ENCODE measurements at regions not wholly inside any gene's neighbourhood (a gene's known extent, or its start where the extent isn't known, plus 50 kb on each side); places are given as distances from the start of the nearest gene placed in this dataset.
"Not testable (repeated sequence)": the region's sequence is repeated elsewhere in the genome, so short reads cannot be mapped to it uniquely, and the experiment has no call there.

- Mint-ChIP-seq H3K27ac (no peak overlapping the region), H3K27me3 (no peaks in the 10 kb centered on the region), H3K4me3 (no peak overlapping the region), H3K9me3 (peaks cover 13% of the 10 kb centered on the region), H3K36me3 (ENCODE audit: low read depth) (no peaks in the 10 kb centered on the region), H3K4me1 (ENCODE audit: low read depth) (no peaks in the 10 kb centered on the region)
- no peak for TF ChIP-seq CTCF (IDR thresholded peaks at IDR 0.05)
- ChIA-PET POLR2A (no interaction called here), CTCF (no interaction called here)
- intact Hi-C loops (cut with micrococcal nuclease): no loop called here
- ATAC-seq: no peak
- no peak for DNase-seq
Measured at GRCh38 chr10:53361281-53361680, 588.7 kb upstream of the MBL2 start.

GRCh38 chr10:53358978-53359377 is 586.4 kb upstream of the MBL2 start:
- POLR2A ChIA-PET, DNase-seq, H3K27ac Mint-ChIP-seq: not testable (repeated sequence)

GRCh38 chr10:53358536-53358935 is 586.0 kb upstream of the MBL2 start:
- Mint-ChIP-seq H3K27ac (no peak overlapping the region), H3K9me3 (peaks cover 17% of the 10 kb centered on the region), H3K4me1 (ENCODE audit: low read depth) (no peaks in the 10 kb centered on the region), H3K36me3 (ENCODE audit: low read depth) (no peaks in the 10 kb centered on the region), H3K4me3 (no peak overlapping the region), H3K27me3 (no peaks in the 10 kb centered on the region)
- ChIA-PET POLR2A (no interaction called here), CTCF (no interaction called here)
- no peak for DNase-seq
- ATAC-seq: no peak
- intact Hi-C loops (cut with micrococcal nuclease): no loop called here
- no peak for TF ChIP-seq CTCF (IDR thresholded peaks at IDR 0.05)

More at GRCh38 chr10:53358978-53359377, 586.4 kb upstream of the MBL2 start:
- H3K27me3 Mint-ChIP-seq; H3K36me3 Mint-ChIP-seq (ENCODE audit: low read depth); CTCF ChIA-PET; H3K4me1 Mint-ChIP-seq (ENCODE audit: low read depth); ATAC-seq; H3K4me3 Mint-ChIP-seq; intact Hi-C loops (cut with micrococcal nuclease): not testable (repeated sequence)
- H3K9me3 Mint-ChIP-seq: peaks cover 17% of the 10 kb centered on the region

GRCh38 chr10:53357587-53357986 is 585.0 kb upstream of the MBL2 start:
- ChIA-PET POLR2A (no interaction called here), CTCF (no interaction called here)
- DNase-seq (no peak), ATAC-seq (no peak)
- Mint-ChIP-seq H3K27ac (no peak overlapping the region), H3K36me3 (ENCODE audit: low read depth) (no peaks in the 10 kb centered on the region), H3K4me1 (ENCODE audit: low read depth) (no peaks in the 10 kb centered on the region), H3K4me3 (no peak overlapping the region), H3K27me3 (no peaks in the 10 kb centered on the region), H3K9me3 (peaks cover 17% of the 10 kb centered on the region)
- no peak for TF ChIP-seq CTCF (IDR thresholded peaks at IDR 0.05)
- intact Hi-C loops (cut with micrococcal nuclease): no loop called here

- ChIA-PET CTCF (no interaction called here), POLR2A (no interaction called here)
- Mint-ChIP-seq H3K36me3 (ENCODE audit: low read depth) (no peaks in the 10 kb centered on the region), H3K27me3 (no peaks in the 10 kb centered on the region), H3K27ac (no peak overlapping the region), H3K4me1 (ENCODE audit: low read depth) (no peaks in the 10 kb centered on the region), H3K4me3 (no peak overlapping the region), H3K9me3 (peaks cover 17% of the 10 kb centered on the region)
- ATAC-seq: no peak
- DNase-seq: no peak
- TF ChIP-seq CTCF (IDR thresholded peaks at IDR 0.05): no peak
- intact Hi-C loops (cut with micrococcal nuclease): no loop called here
Measured at GRCh38 chr10:53356616-53357349, 584.2 kb upstream of the MBL2 start.

GRCh38 chr10:53342531-53342930 is 569.9 kb upstream of the MBL2 start:
- H3K27me3 Mint-ChIP-seq; POLR2A ChIA-PET; CTCF ChIA-PET; intact Hi-C loops (cut with micrococcal nuclease); H3K36me3 Mint-ChIP-seq (ENCODE audit: low read depth); DNase-seq; H3K27ac Mint-ChIP-seq; H3K4me3 Mint-ChIP-seq; H3K4me1 Mint-ChIP-seq (ENCODE audit: low read depth); ATAC-seq: not testable (repeated sequence)
- peaks cover 13% of the 10 kb centered on the region for H3K9me3 Mint-ChIP-seq

GRCh38 chr10:53338199-53338598 is 565.6 kb upstream of the MBL2 start:
- peaks cover 29% of the 10 kb centered on the region for H3K9me3 Mint-ChIP-seq
- H3K27ac Mint-ChIP-seq; H3K36me3 Mint-ChIP-seq (ENCODE audit: low read depth); POLR2A ChIA-PET; H3K4me3 Mint-ChIP-seq; DNase-seq; intact Hi-C loops (cut with micrococcal nuclease); H3K4me1 Mint-ChIP-seq (ENCODE audit: low read depth); CTCF ChIA-PET; H3K27me3 Mint-ChIP-seq; ATAC-seq: not testable (repeated sequence)

GRCh38 chr10:53335803-53336422 is 563.3 kb upstream of the MBL2 start:
- H3K4me1 Mint-ChIP-seq (ENCODE audit: low read depth); ATAC-seq; H3K27ac Mint-ChIP-seq; H3K27me3 Mint-ChIP-seq; H3K36me3 Mint-ChIP-seq (ENCODE audit: low read depth); intact Hi-C loops (cut with micrococcal nuclease); CTCF ChIA-PET; DNase-seq; H3K4me3 Mint-ChIP-seq: not testable (repeated sequence)
- POLR2A ChIA-PET: interaction anchor here (0.7 kb wide), 1 partner anchor 1385 kb away, joined by 3 read pairs; no protein-coding TSS in a partner anchor
- peaks cover 33% of the 10 kb centered on the region for H3K9me3 Mint-ChIP-seq
